WERI-Rb-1 (cell line): ENCODE measurements at regions not wholly inside any gene's neighbourhood (a gene's known extent, or its start where the extent isn't known, plus 50 kb on each side); places are given as distances from the start of the nearest gene placed in this dataset.

Experiments used
- DNase-seq: peaks from one replicate; pipeline ENCODE4 v3.0.0-alpha.2; 2020
- H3K27ac ChIP-seq: fragments of 250-450 bp; sonication (Bioruptor Pico); 2 replicates; pipeline ENCODE4 v1.5.1; 2020; ENCODE audit warnings: mild to moderate bottlenecking, moderate library complexity
- H3K27me3 ChIP-seq: fragments of 250-450 bp; sonication (Bioruptor Pico); 2 replicates; pipeline ENCODE4 v1.5.1; 2021; ENCODE audit warnings: mild to moderate bottlenecking, low read depth, moderate library complexity; ENCODE audit not compliant: insufficient read depth, severe bottlenecking
- H3K36me3 ChIP-seq: fragments of 250-450 bp; sonication (Bioruptor Pico); 2 replicates; pipeline ENCODE4 v1.5.1; 2020; ENCODE audit warnings: mild to moderate bottlenecking, moderate library complexity
- H3K4me3 ChIP-seq: 2 replicates; pipeline ENCODE4 v1.5.1; 2011; ENCODE audit warnings: low read depth, mild to moderate bottlenecking, control low read depth, low read length
- H3K9me3 ChIP-seq: fragments of 250-450 bp; sonication (Bioruptor Pico); 2 replicates; pipeline ENCODE4 v1.5.1; 2021; ENCODE audit warnings: mild to moderate bottlenecking, moderate library complexity; ENCODE audit not compliant: severe bottlenecking
- TF ChIP-seq, protein P1 (sequence below): IDR thresholded peaks from 2 replicates; pipeline ENCODE4 v1.5.1; 2011; ENCODE audit warnings: low read depth, mild to moderate bottlenecking, control low read depth, inconsistent platforms, low read length

DNA sequence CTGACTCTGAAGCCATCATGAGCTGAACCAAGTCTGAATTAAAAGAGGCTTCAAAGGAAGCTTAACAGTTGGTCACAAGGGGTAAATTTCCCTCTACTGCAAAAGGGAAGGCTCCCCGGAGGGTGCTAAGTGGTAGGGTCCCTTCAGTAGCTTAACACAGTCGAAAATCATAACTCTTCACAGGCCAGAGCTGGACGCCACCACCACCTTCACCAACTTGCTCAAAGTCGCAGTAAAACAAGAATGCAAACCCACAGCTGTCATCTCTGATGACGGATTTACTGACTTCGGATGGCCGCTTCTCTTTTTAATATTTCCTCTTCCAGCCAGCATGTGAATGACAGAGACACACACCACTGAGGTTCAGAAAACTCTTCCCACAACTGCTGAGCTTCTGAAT lies 144.7 kb upstream of the FBXL4 start:
- H3K27ac ChIP-seq, result no peak overlapping the region
- TF ChIP-seq, protein P1, sequence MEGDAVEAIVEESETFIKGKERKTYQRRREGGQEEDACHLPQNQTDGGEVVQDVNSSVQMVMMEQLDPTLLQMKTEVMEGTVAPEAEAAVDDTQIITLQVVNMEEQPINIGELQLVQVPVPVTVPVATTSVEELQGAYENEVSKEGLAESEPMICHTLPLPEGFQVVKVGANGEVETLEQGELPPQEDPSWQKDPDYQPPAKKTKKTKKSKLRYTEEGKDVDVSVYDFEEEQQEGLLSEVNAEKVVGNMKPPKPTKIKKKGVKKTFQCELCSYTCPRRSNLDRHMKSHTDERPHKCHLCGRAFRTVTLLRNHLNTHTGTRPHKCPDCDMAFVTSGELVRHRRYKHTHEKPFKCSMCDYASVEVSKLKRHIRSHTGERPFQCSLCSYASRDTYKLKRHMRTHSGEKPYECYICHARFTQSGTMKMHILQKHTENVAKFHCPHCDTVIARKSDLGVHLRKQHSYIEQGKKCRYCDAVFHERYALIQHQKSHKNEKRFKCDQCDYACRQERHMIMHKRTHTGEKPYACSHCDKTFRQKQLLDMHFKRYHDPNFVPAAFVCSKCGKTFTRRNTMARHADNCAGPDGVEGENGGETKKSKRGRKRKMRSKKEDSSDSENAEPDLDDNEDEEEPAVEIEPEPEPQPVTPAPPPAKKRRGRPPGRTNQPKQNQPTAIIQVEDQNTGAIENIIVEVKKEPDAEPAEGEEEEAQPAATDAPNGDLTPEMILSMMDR, result no peak
- no peak for DNase-seq
- H3K9me3 ChIP-seq, result no peaks in the 10 kb centered on the region
- H3K4me3 ChIP-seq, result no peak overlapping the region
- no peaks in the 10 kb centered on the region for H3K36me3 ChIP-seq
- H3K27me3 ChIP-seq, result no peaks in the 10 kb centered on the region

DNA sequence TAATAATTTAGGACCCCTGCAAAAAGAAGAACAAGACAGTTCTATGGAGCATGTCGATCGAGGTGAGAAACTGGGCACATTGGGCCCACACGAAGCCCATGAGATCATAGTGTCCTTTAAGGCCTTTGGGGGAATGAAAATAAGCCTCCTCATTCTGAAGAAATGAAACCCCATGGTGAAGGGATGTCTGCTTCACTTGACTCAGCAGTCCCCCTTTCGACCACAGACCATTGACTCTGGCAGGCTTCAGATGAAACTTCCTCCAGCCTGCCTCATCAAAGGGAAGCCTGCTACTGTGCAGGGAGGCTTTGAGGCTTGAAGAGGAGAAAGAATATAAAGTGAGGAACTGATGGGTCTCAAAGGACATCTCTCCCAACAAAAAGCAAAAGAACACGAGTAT lies 144.2 kb upstream of the FBXL4 start:
- Histone ChIP-seq H3K36me3 (no peaks in the 10 kb centered on the region), H3K27me3 (no peaks in the 10 kb centered on the region), H3K27ac (no peak overlapping the region), H3K4me3 (no peak overlapping the region), H3K9me3 (no peaks in the 10 kb centered on the region)
- TF ChIP-seq, protein P1, result no peak
- no peak for DNase-seq

DNA sequence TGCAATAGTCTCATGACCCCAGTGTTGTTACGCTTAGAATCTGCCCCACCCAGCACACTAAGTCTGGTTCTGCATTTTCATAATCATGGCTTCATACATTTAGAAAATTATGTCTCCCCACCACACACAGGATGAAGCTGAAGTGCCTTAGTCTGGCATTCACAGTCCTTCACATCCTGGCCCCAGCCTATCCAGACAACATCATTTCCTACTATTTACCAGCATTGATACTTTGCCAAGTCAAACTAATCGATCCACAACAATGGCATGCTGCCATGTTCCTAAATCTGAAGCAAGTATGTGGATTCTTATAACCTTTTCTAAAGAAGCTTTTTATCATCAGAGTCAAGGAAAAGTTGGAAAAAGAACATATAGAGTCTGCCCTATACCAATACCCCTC lies 132.4 kb upstream of the FBXL4 start:
- Histone ChIP-seq H3K4me3 (no peak overlapping the region), H3K27me3 (no peaks in the 10 kb centered on the region), H3K9me3 (no peaks in the 10 kb centered on the region), H3K27ac (no peak overlapping the region), H3K36me3 (no peaks in the 10 kb centered on the region)
- TF ChIP-seq, protein P1, result no peak
- DNase-seq, result no peak

DNA sequence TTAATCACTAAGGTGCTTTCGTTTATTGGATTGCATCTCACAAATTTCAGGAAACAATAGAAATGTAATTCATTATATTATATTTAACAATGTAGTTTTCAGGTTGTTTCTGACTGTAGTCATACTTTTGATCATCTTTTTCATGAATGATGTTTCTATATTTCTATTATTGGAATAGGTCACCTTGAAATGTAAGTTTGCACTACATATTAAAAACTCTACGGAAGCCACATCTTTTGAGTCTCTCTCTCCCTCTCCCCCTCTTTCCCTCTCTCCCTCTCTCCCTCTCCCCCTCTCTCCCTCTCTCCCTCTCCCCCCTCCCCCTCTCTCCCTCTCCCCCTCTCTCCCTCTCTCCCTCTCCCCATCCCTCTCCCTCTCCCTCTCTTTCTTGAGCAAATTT lies 131.3 kb upstream of the FBXL4 start:
- Histone ChIP-seq H3K36me3 (no peaks in the 10 kb centered on the region), H3K9me3 (no peaks in the 10 kb centered on the region), H3K27me3 (no peaks in the 10 kb centered on the region), H3K27ac (no peak overlapping the region), H3K4me3 (no peak overlapping the region)
- TF ChIP-seq, protein P1, result no peak
- no peak for DNase-seq

DNA sequence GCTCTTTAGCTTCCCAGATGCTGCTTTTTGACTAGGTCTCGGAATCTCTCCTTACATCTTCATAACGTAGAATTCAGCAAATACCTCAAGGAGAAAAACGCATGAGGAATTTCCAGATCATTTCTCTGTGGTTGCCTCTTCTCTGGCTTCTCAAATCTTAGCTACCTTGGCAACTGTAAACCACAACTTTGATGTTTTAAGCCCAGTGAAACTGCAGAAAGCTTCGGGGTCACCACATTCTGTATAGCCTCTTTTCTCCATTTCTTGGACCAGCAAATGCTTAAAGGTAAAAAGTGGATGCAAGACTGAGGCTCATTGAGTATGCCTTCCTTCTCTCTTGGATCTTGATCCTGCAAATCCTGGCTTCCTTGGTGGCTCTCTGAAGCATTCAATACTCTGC lies 125.5 kb upstream of the FBXL4 start:
- no peak overlapping the region for H3K27ac ChIP-seq
- H3K27me3 ChIP-seq, result no peaks in the 10 kb centered on the region
- no peak overlapping the region for H3K4me3 ChIP-seq
- H3K9me3 ChIP-seq, result no peaks in the 10 kb centered on the region
- DNase-seq, result no peak
- H3K36me3 ChIP-seq, result no peaks in the 10 kb centered on the region
- TF ChIP-seq, protein P1, result no peak

DNA sequence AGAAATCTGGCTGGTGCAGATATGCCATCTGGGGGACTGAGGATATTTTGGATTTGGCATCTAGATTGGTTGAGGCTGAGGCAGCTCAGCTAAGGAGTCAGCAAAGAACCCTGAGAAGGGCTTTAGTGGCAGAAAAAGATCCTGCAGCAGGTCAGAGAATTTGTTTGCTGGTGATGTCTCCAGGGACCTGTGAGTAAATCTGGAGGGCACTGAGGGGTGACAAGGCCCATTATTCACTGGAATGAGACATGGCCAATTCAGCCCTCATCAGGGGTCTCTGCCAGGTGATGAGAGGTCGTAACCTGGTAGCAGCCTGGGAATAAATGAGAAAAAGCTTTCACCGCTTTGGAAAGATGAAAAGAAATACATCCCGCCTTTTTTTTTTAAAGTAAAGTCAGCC lies 118.3 kb upstream of the FBXL4 start:
- Histone ChIP-seq H3K4me3 (no peak overlapping the region), H3K27me3 (no peaks in the 10 kb centered on the region), H3K36me3 (no peaks in the 10 kb centered on the region), H3K9me3 (no peaks in the 10 kb centered on the region), H3K27ac (no peak overlapping the region)
- no peak for DNase-seq
- TF ChIP-seq, protein P1, result no peak
